CD4-positive, alpha-beta T cell treated with Interleukin-21 for 1 hour (primary cell): ENCODE measurements at regions not wholly inside any gene's neighbourhood (a gene's known extent, or its start where the extent isn't known, plus 50 kb on each side); places are given as distances from the start of the nearest gene placed in this dataset.

ENCODE experiments used
- DNase-seq: peaks from one replicate; pipeline ENCODE4 v3.0.0-alpha.2; 2020

DNA sequence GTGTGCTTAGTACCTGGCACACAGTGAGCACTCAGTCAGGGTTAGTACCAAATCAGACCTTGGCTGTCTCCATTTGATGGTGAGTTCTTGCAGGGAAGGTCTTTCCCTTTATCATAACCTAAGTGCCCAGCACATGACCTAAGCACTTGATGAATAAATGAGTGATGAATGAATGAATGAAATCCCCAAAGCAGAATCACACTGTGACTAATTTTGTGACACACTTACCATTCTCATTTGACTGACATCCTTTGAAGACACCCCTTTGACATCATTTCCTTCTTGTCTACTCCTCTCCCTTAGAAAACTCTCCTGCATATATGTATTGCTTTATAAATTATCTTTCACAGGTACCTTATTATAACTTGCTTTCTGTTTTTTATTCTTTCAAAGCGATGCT, 130.2 kb upstream of the ELL2 start:
- no peak for DNase-seq

DNA sequence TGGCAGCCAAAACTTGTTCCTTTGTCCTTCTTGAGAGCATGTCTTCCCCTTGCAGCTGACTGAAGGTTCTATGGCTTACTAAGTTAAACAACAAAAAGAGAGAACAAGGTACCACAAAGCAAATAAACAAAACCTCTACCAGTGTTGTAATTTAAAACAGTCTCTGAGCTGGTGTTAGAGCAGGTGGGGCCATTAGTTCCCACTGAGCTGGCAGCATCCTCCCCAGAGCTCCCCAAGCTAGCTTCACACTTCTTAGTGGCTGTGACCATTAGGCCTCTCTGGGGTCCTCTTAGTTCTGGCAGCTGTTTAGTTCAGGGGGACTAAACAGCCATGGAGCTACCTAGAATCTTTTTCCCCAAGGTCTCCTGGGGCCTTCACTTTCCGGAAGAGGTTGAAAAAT, 128.6 kb upstream of the ELL2 start:
- DNase-seq = no peak

DNA sequence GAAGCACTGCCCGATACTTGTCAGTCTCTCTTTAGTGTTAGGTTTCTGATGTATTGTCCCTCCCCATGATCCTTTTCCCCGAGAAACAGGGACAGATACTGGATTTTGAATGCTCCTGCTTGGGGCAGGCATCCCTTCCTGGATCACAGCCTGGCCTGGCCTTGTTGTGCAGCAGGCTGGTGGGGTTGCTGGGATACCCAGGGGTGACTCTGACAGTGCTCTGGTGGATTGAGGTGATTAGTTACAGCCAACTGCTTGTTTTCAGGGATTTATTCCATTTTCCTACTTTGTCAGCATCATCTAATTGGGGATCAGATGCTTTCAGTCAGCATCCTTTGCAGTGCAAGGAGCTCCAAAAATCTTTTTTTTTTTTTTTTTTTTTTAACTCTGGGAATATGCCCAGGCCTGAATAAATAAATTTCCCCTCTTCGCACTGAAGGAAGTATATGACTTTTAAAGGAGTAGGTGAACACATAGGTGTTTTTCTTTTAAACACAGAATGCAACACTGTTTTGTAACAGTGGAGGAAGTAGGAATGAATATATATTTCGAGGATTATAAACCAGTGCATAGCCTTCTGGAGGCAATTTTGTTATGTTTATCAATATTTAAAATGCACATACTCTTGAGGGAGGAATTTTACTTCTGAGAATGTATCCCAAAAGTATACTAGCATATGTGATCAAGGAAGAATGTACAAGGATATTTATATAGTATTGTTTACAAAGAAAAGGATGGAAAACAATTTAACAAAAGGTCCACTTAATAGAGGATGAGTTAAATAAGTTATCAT, 127.3 kb upstream of the ELL2 start:
- no peak for DNase-seq

DNA sequence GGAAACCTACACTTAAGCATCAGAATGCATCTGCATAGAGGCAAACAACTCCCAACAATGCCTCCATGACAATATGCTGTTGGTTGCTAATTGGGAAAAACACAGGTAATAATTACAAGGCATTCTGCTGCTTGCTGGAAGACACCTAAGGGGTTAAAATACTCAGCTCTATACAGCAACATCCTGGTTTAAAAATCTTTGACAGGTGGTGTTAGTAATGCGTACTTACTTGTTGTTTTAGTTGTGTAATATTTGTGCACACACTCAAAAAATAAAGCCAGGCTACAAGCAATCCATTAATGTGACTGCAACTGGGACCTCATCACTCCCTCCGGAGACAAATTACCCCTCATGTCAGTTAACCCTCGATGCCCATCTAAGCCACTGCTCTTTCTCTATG, 126.3 kb upstream of the ELL2 start:
- no peak for DNase-seq

DNA sequence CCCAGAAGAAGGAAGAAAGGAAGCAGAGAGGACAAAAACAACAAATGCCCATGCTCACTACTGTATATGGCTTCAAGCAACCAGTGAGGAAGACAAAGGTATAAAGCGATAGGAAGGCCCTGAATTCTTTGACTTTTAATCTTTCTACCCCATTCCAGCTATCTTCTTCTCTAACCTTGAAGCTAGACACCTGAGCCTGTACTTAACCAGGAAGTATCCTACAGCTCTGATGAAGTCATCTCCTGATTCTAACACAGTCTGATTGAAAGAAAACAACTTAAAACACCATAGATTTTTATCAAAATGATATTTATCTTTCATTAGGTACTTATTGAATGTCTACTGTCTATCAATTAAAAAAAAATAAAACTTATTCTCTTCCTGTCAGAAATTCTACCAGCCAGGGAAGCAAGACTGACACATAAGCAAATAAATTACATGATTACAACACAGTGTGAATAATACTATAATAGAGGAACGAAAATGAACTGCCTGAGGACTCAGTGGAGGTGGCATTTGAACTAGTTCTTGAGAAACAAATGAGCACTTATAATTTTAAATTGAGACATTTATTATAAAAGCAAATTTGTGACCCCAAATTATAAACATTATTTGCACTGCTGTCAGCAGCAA, 123.3 kb upstream of the ELL2 start:
- DNase-seq = no peak

DNA sequence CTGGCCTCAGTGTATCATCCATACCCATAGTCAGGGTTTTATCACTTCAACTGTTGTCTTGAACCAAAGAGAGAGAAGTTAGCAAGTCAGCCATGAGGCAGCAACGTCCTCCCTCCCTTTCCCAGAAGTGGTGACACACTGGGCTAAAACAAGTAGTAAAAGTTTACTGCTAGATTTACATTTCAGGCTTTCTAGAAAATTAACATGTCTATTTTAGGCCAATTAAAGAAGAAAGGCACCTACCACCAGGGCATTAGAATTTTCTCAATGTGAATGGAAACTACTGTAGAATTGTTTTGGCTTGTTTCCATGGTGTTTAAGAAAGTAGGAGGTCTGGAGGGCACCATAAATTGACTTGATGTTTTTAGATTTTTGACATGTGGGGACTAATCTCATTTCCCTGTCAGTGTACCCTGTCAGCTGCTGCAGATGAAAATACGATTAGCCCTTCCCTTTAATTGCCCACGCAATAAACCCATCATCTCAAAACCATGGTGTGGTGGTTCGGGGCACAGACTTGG, 121.8 kb upstream of the ELL2 start:
- DNase-seq = no peak

DNA sequence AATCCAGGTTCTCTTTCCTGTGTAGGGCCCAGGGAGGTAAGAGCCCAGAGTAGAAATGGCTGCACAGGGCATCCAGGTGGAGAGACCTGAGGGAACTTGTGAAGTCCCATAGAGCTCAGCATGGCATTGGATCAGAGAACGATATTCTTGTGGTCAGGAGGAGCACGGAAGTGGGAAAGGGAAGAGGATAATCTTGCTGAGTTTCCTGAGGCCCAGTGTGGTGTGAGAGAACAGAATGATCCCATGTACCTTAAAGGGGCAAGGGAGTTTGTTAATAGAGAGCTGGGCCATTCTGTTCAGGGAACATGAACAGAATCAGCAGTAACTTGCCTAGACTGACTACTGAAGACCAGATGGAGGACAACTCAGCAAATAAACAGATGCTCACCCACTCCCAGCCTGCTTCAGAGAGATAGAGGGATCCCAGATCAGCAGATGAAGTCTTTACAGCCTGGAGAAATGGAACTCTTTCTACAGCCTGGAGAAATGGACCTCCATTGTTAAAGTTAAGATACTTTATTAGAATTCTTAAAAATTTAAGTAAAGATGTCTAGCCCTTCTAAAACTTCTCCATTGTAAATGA, 119.7 kb upstream of the ELL2 start:
- DNase-seq = no peak

DNA sequence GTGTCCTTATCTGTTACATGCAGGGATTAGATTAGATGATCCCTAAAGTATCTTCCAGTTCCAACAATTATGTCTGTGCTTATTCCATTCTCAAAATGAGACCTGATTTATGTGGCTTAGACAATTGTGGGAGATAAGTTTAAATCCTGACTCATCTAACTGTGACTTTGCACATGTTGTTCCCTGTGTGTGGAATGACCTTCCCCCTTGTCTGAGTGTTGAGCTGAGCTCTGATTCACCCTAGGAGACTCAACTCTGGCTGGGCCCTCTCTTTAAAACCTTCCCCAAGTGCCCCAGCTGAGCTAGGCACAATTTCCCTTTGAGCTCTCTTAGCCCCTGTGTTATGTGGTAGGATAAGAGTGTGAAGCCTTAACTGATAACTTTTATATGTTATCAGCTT, 118.9 kb upstream of the ELL2 start:
- DNase-seq = no peak

DNA sequence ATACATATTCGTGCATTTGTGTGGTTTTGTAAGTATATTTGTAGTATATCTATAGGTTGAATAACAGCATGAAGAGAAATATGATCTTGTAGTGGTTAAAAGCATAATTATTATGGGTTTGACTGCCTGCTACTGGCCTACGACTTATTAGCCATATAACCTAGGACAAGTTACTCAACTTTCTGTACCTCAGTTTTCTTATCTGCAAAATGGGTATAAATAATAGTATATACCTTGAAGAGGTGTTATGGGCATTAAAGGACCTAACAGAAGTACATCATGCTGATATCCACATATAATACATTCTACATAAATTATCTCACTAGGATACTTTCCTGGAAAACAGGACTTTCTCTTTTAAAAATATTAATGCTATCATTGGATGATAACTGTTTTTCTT, 118.3 kb upstream of the ELL2 start:
- DNase-seq = no peak

DNA sequence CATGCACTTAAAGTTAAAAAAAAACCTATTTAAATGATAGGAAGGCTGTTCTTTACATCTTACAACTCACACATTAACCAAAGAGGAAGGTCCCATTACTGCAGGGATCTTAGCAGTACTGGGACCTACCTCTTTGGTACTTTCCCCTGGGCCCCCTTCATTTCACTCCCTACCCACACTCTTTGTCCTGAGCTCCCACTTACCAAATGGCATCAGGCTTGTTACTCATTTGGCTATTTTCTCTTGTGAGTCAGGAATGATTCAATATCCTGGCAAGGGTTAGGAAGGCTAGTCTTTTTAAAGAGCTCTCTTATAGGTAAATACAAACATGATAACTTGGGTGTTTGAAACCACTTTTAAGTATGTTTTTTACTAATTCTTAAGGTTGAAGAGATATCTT, 117.4 kb upstream of the ELL2 start:
- DNase-seq = no peak

DNA sequence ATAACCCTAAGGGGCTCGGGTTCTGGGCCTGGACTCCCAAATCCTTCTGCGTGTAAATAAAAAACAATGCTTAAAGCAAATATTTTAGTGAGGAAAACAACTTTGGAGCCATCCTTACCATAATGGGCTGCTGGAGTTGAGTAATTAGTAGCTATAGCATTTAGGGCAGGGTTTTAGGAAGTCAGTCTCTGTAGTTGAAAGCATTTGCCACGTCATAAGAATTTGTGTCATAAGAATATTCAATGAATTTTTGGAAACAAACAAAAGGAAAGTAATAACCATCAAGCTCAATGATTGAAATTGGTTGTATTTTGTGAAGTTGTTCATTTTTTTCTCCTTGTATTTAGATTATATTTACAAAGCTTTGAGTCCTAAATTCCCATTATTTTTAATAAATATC, 114.8 kb upstream of the ELL2 start:
- DNase-seq = no peak

DNA sequence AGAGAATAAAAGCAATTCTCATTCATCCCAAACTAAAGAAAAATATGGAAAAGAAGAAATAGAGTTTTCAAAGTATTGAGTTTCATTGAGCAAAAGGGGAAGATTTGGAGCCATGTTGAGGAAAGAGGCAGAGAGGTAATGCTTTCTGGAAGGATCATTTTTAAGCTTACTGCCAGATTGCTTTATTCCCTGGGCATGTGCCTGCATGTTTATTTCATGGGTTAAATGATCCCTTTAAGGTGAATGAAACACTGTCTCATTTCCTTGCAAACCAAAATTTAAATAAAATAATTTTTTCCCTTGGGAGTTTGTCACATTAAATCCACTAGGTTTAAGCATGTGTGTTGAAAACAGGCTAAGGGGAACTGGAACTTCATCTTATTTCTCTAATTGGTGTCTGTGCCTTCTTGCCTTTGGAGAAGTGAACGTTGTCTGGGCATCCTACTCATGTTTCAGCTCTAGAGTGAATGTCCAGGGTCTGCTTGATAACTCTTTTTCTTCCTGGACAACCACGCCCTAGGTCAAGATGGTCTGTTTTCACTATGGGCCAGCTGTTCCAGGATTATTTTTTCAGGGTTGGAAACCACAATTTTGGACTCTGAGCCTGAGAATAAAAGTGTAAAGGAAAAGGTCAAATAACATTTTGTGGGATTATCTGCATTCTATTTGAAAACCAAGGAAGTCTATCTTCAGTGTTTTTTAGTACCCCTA, 114.1 kb upstream of the ELL2 start:
- no peak for DNase-seq

DNA sequence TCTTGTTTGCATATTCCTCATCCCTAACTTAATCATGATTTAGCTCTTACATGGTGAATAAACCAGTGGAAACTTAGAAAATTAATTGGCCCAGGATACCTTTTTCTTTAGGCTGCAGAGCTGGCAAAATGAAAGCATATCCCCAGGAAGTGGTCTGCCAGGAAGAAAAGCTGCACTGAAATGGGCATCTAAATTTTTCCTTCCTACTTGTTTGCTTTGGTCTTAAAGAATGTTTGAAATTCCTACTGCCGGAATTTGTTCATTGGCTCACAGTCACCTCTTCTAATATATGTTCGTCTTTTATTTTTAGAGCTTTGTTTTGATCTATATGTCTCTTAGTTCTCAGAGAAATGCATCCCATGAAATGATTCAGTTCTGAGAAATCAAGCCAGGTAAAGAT, 113.2 kb upstream of the ELL2 start:
- no peak for DNase-seq

DNA sequence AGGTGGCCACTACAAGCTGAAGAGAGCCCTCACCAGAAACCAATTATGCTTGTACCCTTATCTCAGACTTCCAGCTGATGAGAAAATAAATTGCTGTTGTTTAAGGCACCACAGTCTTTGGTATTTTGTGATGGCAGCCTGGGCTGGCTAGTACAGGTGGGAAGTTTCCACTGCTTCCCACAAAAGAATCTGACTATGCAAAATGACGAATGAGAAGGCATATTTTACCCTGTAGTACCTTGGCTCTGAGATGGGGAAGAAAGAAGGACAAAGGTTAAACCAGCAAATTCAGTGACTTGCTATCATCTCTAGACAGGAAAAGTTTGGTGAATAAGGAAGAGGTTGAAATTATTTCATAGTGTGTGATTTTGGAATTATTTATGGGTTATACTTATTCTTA, 112.8 kb upstream of the ELL2 start:
- DNase-seq = no peak

DNA sequence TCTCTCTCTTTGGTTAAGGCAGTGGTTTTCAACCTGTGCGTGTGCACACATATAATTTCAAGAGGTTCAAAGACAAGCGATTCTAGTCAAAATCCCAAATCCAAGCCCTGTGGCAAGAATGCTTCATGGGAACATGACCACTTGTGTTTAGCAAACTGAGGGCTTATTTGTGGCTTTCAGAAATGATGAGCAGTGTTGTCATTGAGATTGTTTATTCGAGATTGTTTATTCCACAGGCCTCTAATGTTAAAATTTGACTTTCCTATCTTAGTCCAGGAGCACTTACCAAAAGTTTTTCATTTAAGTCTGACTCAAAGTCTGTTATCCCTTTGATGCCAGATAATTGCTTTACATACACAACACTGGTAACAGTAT, 111.1 kb upstream of the ELL2 start:
- DNase-seq = no peak

DNA sequence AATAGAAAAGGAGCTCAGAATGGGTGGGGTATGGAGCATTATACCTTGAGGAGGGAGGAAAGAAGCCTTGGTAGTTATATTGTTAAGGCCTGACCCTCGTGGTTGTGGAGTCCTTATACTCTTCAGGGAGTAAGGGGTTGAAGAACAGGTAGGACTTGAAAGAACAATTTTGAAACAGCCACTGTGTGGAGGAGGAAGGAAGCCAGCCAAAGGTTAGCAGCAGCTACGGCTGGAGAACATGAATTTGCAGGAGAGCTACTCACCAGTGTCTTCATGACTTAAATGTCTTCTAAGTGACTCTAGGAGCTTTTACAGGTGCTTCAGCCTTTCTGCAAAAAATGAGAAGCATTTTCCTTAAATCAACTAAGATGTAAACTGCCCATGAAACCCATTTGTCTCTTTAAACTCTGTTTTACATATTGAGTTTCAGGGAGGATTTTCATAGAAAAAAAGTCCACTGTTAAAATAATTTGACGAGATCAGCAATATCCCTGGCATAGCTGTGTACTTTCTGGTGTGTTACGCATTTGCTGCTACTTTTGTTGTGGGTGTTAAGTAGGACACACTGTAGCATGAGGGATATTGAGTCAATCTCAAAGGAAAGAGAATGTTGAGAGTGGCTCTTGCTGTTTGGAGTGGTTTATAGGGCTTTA, 110.6 kb upstream of the ELL2 start:
- DNase-seq = no peak

DNA sequence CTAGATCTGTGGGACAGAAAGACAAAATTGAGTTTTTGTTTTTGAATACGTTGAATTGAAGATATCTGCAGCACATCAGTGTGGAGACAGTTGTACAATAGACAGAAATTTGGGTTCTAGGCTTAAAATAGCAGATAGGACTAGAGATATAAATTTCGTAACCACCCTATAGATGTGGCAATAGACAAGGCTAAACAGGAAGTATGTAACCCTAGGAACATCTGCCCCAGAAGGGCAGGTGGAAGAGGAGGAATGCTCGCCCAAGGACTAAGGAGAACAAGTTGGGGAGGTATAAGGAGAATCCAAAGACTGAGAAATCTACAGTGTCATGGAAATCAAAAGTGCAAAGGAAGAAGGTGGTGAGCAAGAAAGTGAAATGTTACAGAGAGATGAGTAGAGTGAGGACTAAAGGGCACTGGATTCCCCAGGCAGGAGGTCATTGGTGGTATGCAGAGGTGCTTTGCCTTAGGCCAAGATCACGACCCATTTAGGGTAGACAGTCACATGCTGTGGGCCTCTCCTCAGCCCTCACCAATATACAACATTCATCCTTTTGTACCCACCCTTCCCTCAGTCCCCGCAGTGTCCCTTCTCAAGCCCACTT, 109.1 kb upstream of the ELL2 start:
- DNase-seq = no peak

DNA sequence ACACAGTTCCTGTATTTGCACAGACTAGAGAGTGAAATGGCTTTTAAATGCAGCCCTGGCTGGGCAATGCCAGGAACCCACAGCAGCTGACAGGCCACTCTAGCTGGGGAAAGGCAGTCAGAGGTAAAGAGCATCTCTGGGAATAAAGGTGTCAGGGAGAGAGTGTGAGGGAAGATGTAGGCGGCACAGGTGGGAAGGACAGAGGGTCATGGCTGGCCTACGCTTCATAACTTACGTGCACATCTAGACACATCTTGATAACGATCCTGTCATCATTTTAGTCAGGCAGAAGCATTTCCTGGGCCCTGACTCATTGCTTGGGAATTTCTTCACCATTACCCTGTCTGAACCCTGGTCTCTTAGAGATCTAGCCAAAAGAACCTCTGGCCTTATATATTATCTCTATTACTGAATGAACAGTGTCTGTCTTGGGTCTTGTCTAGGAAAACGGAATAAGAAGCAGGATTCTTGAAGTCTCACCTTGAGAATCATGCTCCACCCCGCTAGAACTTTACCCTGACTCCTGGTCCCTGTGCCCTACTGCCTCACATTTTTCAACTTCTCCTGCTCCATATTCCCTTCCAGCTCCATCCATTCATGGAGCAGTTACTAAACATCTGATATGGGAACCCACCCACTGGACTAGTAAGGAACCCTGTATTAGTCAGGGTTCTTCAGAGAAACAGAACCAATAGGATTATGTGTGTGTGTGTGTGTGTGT, 106.4 kb upstream of the ELL2 start:
- DNase-seq = no peak

DNA sequence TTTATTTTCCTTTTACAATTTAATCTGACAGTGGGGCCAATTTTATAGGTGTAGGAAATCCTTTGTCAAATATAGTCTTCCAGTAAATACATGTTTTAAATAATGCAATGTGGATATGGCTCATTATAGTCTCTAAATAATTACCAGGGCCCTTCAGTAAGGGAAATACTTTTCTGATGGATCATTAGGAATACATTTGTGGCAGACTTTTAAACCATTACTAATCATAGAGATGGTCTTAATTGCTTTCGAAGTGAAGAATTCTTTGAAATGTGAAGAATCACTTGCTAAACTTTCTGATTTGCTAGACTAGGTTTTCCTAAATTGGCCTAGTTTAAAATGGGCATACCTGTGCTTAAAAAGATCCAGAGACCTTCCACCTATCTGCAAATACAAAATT, 105.6 kb upstream of the ELL2 start:
- no peak for DNase-seq

DNA sequence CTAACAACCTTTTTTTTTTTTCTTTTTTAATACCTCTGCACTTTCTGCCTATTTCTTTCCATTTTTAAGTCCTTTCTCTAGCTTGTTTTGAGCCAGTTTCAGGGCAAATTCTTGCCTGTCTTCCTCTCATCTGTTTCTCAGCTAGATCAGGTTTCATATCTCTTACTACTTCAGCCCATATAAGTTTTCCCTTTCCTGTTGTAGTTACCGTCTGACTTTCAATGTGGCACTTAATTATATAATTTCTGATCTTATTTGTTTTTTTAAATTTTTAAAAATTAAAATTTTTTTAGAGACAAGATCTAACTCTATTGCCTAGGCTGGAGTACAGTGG, 104.7 kb upstream of the ELL2 start:
- DNase-seq = no peak

DNA sequence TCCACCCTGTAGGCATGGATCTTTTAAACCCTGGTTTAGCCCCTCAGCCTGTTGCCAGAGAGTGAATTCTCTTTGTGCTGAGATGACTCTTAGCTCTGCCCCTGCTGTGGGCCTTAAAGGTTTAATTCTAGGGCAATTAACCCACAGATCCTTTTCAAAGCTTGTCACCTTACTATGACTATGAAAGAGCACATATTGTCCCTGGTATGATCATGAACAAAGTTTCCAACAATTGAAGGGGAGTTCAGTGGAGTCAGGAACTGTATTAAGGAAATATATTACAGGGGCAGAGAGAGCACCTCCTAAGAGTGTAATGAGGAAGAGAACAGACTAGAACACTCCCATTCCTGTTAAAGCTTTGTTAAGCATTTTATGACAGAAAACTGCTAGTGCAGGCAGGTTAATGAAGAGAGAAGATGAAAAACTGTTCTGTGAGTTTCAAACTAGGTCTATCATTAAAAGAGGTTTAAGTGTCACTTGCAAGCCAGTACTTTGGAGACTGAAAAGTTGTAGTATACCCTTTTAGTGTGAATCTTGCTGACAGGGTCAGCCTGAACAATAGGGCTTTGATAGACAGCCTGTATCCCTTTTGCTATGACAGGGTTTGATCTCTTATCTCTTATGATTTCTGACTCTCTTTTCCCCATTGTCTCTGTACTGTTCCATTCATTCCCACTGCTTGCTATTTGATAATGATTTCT, 104.2 kb upstream of the ELL2 start:
- no peak for DNase-seq

DNA sequence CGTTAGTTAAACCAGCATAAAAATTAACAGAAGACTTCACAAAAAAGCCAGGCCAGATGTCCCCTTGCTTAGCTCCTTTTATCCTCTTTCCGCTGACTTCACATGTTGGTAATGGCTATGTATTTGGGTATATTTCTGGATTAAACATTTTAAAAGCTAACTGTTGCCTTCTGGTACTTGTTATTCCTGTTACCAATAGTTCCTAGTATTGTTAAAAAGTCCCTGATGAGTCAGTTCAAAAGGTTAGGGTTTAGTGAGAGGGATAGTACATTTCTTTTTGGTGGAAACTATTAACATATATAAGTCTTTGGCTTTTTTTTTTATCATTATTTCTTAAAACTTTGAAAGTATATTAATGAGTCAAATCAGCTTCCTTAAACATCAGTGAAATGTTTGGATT, 103.2 kb upstream of the ELL2 start:
- no peak for DNase-seq
